HAP-1 (cell line): ENCODE measurements at regions not wholly inside any gene's neighbourhood (a gene's known extent, or its start where the extent isn't known, plus 50 kb on each side); places are given as distances from the start of the nearest gene placed in this dataset.
A peak's percentile ranks its signal among the peaks of the same experiment; 100 is the strongest.

ENCODE experiments used
- DNase-seq, 2 experiments: peaks; one replicate each; pipeline ENCODE4 v3.0.0-alpha.2; 2016 to 2020; ENCODE audit warnings: low spot score in 2 of 2
- H3K27me3 ChIP-seq: fragments of 250-450 bp; sonication (Bioruptor Pico); 2 replicates; pipeline ENCODE4 v1.5.1; 2020; ENCODE audit warnings: low read depth, mild to moderate bottlenecking, moderate library complexity
- H3K36me3 ChIP-seq: fragments of 250-450 bp; sonication (Bioruptor Pico); replicated peaks from 2 replicates; pipeline ENCODE4 v1.5.1; 2020; ENCODE audit warnings: mild to moderate bottlenecking
- H3K4me1 ChIP-seq: fragments of 250-450 bp; sonication (Bioruptor Pico); 2 replicates; pipeline ENCODE4 v1.5.1; 2020; ENCODE audit warnings: mild to moderate bottlenecking
- H3K4me3 ChIP-seq: fragments of 250-450 bp; sonication (Bioruptor Pico); 2 replicates; pipeline ENCODE4 v1.5.1; 2020; ENCODE audit warnings: mild to moderate bottlenecking, moderate library complexity
- H3K9me3 ChIP-seq: fragments of 250-450 bp; sonication (Bioruptor Pico); 2 replicates; pipeline ENCODE4 v1.5.1; 2020; ENCODE audit warnings: mild to moderate bottlenecking, moderate library complexity
- in situ Hi-C: fragments of 300-500 bp; cut with MboI; formaldehyde crosslinking; loops from 3 replicates; pipeline ENCODE4 v1.14.3; 2020; ENCODE audit warnings: low sequenced_read_pairs, inconsistent platforms, mixed read lengths

DNA sequence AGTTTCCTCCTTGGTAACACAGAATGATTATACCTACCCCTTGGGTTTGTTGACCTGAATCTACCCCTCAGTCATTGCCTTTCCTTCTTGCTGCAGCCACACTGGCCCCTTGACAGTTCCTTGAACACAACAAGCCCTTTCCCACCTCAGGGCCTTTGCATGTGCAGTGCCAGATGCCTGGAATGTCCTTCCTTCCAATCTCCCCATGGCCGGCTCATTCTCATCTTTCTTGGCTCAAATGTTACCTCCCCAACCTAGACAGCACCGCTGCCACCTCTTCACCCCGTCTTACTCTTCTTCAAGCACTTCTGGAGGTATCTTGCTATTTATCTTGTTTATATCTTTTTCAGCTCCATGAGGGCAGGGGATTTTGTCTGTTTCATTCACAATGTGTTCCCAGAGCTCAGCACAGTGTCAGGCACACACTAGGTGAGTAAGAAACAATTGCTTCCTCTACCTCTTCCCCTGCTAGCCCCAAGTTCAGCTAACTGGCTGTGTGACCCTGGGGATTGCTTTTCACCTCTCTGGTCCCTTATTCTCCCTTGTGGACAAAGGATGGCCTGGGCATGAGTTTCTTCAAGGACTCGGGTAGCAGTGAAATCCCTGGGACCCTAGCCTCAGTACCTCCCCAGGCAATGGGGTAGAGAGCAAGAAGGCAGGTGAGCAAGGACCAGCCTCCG, 121.5 kb downstream of the CEBPB start:
- in situ Hi-C loops: no loop called here
- DNase-seq: no peak
- H3K36me3 ChIP-seq: no peaks in the 10 kb centered on the region
- no peaks in the 10 kb centered on the region for H3K9me3 ChIP-seq
- H3K4me3 ChIP-seq: no peak overlapping the region
- no peaks in the 10 kb centered on the region; the same call in 1 of the 2 replicates for H3K4me1 ChIP-seq
- H3K27me3 ChIP-seq: peaks cover 13% of the 10 kb centered on the region; the same call in 1 of the 2 replicates

DNA sequence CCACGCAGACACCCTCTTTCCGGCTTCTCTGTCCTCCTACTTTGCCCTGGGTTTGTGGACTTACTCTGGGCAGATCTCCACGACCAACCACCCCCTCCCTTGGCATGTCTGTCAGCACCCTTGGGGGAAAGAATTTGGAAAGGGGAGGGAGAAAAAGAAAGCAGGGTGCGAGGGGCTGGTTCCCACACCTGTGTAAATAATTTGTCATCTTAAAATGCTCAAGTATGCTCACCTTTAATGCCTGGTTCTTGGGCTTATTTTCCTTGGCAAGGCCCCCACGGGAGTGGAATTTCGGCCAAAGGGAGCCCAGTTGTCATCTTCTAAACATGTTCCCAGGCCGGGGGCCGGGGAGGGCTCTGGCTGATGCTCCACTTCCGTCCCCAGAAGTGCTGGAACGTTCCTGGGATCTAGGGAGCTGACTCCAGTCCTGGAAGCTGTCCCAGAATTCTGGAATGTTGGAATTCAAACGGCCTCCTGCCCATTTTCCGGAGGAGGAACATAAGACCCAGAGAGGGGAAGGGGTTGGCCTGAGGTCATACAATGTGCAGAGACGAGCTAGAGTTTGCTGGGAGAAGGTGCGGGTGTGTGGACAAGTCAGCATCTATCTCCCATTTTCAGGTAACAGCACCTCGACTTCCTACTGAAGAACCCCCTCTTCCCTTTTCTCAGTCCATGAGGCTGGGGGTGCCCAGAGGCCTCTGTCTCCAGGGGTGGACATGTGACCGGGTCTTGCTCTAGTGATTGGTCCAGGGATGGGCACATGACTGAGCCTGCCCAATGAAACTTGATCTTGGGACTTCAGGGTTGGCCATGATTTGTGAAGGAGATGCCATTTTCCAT, 122.3 kb downstream of the CEBPB start:
- DNase-seq: no peak
- H3K9me3 ChIP-seq: no peaks in the 10 kb centered on the region
- H3K4me1 ChIP-seq: no peaks in the 10 kb centered on the region; the same call in 1 of the 2 replicates
- H3K36me3 ChIP-seq: no peaks in the 10 kb centered on the region
- in situ Hi-C loops: no loop called here
- H3K4me3 ChIP-seq: no peak overlapping the region
- H3K27me3 ChIP-seq: peaks cover 13% of the 10 kb centered on the region; the same call in 1 of the 2 replicates

- Histone ChIP-seq H3K27me3 (peaks cover 13% of the 10 kb centered on the region; the same call in 1 of the 2 replicates), H3K9me3 (no peaks in the 10 kb centered on the region), H3K4me3 (no peak overlapping the region), H3K4me1 (no peaks in the 10 kb centered on the region), H3K36me3 (no peaks in the 10 kb centered on the region)
- DNase-seq: no peak
- in situ Hi-C loops: no loop called here
Measured at GRCh38 chr20:50313522-50313820, 122.8 kb downstream of the CEBPB start.

DNA sequence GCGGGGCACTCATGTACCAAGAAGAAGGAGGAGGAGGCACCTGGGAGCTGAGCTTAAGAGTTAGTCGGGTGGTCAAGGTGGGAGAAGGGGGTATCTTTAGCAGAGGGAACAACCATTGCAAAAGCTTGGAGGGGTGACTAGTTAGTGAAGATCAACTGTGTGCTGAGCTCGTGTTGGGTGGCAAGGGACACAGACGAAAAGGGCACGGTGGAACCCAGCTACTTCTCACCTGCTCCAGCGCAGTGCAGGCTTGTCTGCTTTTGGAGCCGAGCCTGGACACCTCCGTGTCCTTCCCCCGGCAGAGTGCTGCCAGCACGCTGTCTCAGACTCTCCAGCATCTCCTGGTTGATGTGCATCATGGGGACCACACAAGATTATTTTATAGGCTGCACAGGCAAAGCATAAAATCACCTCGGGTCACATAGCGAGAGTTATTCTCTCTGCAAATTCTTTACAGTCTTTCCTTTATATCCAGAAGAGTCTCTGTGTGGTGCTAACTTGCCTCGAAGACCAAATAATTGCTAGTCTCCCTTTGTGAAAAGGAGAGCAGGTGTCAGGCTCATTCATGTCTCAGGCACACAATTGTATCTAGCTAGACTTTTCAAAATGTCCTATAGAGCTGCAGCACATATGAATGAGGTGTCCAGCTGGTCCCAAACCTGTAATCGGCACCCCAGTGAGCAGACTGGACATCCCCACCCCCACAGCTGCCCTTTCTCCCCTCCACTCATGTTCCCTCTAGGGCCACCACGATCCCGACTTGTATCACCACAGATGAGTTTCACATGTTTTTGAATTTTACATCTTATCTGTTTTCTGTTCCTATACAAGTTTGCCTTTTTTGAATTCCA, 123.4 kb downstream of the CEBPB start:
- H3K27me3 ChIP-seq: peaks cover 13% of the 10 kb centered on the region; the same call in 1 of the 2 replicates
- H3K4me1 ChIP-seq: no peaks in the 10 kb centered on the region
- DNase-seq: no peak
- no peaks in the 10 kb centered on the region for H3K36me3 ChIP-seq
- H3K4me3 ChIP-seq: no peak overlapping the region
- H3K9me3 ChIP-seq: no peaks in the 10 kb centered on the region
- in situ Hi-C loops: no loop called here

- in situ Hi-C loops: no loop called here
- H3K36me3 ChIP-seq: no peaks in the 10 kb centered on the region
- H3K9me3 ChIP-seq: no peaks in the 10 kb centered on the region
- peaks cover 13% of the 10 kb centered on the region; the same call in 1 of the 2 replicates for H3K27me3 ChIP-seq
- DNase-seq: no peak
- no peak overlapping the region for H3K4me3 ChIP-seq
- H3K4me1 ChIP-seq: no peaks in the 10 kb centered on the region
Measured at GRCh38 chr20:50314678-50315335, 124.2 kb downstream of the CEBPB start.

DNA sequence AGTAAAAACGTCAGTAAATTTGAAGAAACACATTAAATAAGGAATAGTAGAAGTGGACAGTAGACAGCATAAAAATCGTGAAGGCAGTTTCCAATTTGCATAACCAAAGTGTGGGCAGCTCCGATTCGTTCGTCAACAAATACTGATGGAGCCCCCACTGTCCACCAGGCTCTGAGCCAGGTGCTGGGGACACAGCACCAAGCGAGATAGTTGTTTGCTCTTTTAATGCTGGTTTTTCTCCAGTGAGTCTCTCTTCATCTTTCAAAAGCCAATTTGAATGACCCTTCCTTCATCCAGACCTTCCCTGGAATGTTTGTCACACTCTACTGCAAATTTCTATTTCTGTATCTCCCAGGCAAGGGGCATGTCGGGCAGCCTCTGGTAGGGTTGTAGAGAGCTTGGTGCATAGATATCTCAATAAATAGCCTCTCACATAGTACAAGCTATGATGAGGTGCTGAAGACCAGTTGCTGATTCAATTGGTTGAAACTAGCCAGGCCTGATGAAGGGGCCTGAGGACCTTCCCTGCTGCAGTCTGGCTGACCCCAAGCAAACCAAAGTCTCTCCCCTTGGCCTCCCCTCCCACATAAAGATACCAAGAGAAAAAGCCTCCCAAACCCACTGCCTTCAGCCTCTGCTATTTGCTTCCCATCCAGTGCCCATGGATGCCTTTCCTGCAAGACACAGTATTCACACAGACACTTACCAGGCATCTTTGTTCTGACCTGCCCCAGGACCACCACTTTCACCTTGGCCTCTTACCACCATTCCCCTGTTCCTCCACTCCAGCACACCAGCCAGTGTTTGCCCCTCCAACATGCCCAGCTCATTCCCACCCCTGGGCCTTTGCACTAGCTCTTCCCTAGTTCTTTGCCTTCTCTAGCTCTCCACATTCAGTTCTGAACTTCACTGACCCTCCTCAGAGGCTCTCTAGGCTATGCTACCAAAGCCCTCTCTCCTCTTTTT, 125.2 kb downstream of the CEBPB start:
- peaks cover 13% of the 10 kb centered on the region; the same call in 1 of the 2 replicates for H3K27me3 ChIP-seq
- no peak overlapping the region for H3K4me3 ChIP-seq
- no peaks in the 10 kb centered on the region for H3K4me1 ChIP-seq
- no peak for DNase-seq
- in situ Hi-C loops: no loop called here
- no peaks in the 10 kb centered on the region for H3K9me3 ChIP-seq
- no peaks in the 10 kb centered on the region for H3K36me3 ChIP-seq

DNA sequence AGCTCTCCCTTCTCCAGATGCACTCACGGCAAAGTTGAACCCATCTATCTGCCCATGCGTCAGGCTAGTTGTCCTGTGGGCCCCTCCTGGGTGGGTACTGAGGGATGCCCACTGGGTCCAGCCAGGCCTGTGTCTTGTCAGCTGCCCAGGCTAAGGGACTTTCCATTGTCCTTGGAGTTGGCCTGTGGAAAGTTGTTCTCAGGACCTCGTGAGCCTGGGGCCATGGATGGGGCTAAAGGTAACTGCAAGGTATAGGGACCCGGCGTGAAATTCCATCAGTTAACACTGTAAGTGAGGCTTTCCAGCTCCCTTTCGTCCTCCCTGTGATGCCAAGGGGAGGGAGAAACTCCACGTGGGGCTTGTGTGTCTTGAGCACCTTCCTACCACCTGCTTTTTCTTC, 126.5 kb downstream of the CEBPB start:
- DNase-seq: no peak
- no peaks in the 10 kb centered on the region for H3K9me3 ChIP-seq
- peaks cover 13% of the 10 kb centered on the region; the same call in 1 of the 2 replicates for H3K27me3 ChIP-seq
- in situ Hi-C loops: no loop called here
- no peaks in the 10 kb centered on the region for H3K36me3 ChIP-seq
- H3K4me1 ChIP-seq: no peaks in the 10 kb centered on the region
- no peak overlapping the region for H3K4me3 ChIP-seq

- Histone ChIP-seq H3K4me1 (no peaks in the 10 kb centered on the region), H3K9me3 (no peaks in the 10 kb centered on the region), H3K4me3 (no peak overlapping the region), H3K27me3 (peaks cover 13% of the 10 kb centered on the region; the same call in 1 of the 2 replicates), H3K36me3 (no peaks in the 10 kb centered on the region)
- in situ Hi-C loops: no loop called here
- DNase-seq: no peak
Measured at GRCh38 chr20:50317609-50318008, 127.0 kb downstream of the CEBPB start.

DNA sequence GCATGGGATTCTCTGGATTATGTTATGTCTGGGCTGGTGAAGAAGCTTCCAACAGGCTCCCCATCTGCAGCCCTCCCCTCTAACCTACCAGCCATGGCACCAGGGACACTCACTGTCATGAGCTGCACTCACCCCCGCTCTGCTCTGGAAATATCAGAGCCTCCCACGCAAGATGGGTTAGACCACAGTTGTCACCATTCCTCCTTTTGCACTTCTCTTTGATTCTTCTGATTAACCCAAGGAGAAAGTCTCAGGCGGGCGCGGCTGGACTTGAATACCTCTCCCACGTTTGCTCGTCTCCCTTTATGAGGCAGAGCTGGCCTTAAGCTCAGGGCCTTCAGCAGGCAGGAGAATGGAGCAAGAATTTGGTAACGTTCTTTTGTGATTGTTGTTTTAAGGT, 128.1 kb downstream of the CEBPB start:
- Histone ChIP-seq H3K9me3 (no peaks in the 10 kb centered on the region), H3K4me1 (no peaks in the 10 kb centered on the region), H3K27me3 (peaks cover 10% of the 10 kb centered on the region; the same call in 1 of the 2 replicates), H3K4me3 (no peak overlapping the region), H3K36me3 (no peaks in the 10 kb centered on the region)
- no peak for DNase-seq
- in situ Hi-C loops: no loop called here

DNA sequence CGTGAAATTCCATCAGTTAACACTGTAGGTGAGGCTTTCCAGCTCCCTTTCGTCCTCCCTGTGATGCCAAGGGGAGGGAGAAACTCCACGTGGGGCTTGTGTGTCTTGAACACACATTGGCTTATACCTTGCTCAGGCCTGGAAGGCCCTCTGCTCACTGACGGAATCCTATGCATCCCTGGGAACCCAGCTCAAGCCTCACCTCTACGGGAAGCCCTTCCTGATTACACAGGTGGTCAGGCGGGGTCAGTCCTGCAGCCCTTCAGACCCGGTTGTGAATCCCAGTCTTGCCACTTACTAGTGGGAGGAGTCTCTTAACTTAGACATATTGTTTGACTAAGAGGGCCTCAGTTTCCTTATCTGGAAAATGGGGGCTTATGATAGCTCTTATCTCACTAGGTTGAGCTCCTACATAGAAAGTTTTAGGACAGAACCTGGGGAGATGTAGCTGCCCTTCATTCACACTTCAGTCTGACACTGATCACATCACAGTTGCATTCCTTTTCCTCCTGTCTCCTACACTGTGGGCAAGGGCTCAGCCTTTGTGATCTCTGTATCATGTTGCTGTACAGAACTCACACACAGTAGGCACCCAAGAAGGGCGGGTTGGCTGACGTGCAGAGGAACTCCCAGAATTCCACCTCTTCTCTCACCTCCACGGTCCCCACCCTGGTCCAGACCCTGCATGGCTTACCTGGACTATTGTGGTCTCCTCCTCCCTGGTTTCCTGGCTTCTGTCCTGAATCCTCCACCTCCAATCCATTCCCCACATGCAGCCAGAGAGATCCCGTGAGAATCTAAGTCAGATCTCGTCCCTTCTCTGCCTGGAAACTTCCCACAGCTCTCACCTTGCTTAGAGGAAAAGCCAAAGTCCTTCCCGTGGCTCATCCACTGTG, 129.6 kb downstream of the CEBPB start:
- H3K4me1 ChIP-seq: no peaks in the 10 kb centered on the region
- in situ Hi-C loops: no loop called here
- DNase-seq: no peak
- no peak overlapping the region for H3K4me3 ChIP-seq
- no peaks in the 10 kb centered on the region for H3K27me3 ChIP-seq
- H3K36me3 ChIP-seq: no peaks in the 10 kb centered on the region
- H3K9me3 ChIP-seq: no peaks in the 10 kb centered on the region

DNA sequence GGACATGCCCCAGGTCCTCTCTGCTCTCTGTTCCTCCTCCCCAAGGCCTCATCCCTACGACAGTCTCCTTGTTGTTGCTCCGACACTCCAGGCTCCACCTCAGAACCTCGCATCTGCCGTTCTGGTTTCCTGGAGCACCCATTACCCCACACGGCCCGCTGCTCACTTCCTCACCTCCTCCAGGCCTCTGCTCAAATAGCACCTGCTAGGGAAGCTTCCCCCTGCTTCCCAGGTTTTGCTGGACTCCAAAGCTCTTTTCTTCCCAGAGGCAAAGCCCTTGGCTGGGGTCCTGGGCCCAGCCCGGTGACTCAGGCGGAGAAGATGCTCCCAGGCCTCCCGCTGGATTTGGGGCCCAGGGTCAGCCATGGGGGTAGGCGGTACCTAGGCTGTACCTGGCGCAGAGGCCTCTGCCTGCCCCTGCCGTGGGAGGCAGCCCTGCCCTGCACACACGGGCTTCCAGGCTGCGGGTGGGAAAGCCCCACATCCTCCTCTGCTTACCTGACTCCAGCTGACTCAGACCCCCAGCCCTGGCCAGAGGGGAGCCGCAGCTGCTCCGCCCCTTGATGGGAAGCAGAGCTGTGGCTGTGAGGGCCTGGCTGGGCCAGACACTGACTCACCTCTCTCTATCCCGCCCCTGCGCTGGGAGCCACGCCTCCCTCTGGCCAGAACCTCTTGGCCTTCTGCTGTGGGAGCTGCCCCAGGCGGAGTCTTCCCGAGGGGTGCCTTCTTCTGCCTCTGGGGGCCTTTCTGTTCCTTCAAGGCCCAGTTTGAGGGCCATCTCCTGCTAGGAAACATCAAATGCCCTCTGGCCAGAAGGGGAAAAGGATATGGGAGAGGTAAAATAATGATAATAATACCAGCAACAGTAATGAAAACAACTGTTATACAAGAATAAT, 130.5 kb downstream of the CEBPB start:
- in situ Hi-C loops: no loop called here
- Histone ChIP-seq H3K4me1 (no peaks in the 10 kb centered on the region), H3K9me3 (no peaks in the 10 kb centered on the region), H3K4me3 (no peak overlapping the region), H3K27me3 (no peaks in the 10 kb centered on the region), H3K36me3 (no peaks in the 10 kb centered on the region)
- DNase-seq: peak in 1 of 2 experiments; percentile 42
